ENCODE measurements at regions not wholly inside any gene's neighbourhood (a gene's known extent, or its start where the extent isn't known, plus 50 kb on each side); places are given as distances from the start of the nearest gene placed in this dataset.

GRCh38 chr5:109947667-109948066 lies 257.9 kb downstream of the MAN2A1 start:
- no peak overlapping the region for H3K9ac ChIP-seq
- Mint-ChIP-seq H3K9me3 (no peaks in the 10 kb centered on the region), H3K4me3 (no peak overlapping the region), H3K36me3 (no peaks in the 10 kb centered on the region), H3K27me3 (ENCODE audit: insufficient read depth, low read depth) (peaks cover 5% of the 10 kb centered on the region), H3K27ac (no peak overlapping the region), H3K4me1 (peaks cover 23% of the 10 kb centered on the region)
- no peak overlapping the region for H2AFZ ChIP-seq (replicated peaks)
- no peak overlapping the region for H3K27ac ChIP-seq
- TF ChIP-seq EZH2 (IDR thresholded peaks at IDR 0.05), result no peak
- TF ChIP-seq EZH2phosphoT487 (IDR thresholded peaks at IDR 0.05), result no peak
- TF ChIP-seq CTCF (IDR thresholded peaks at IDR 0.05), result no peak
- H4K20me1 ChIP-seq (ENCODE audit: low read depth), result no peaks in the 10 kb centered on the region
- H3K79me2 ChIP-seq (ENCODE audit: low read depth), result no peaks in the 10 kb centered on the region
- H3K36me3 ChIP-seq, result no peaks in the 10 kb centered on the region
- no peak overlapping the region for H3K4me3 ChIP-seq
- H3K4me2 ChIP-seq, result no peak overlapping the region
- H3K4me1 ChIP-seq, result peaks cover 18% of the 10 kb centered on the region
- DNase-seq (ENCODE audit: low spot score), result no peak
- no peaks in the 10 kb centered on the region for H3K27me3 ChIP-seq
- no peaks in the 10 kb centered on the region for H3K9me3 ChIP-seq (ENCODE audit: low read depth)
- no peaks in the 10 kb centered on the region for H3F3A ChIP-seq (ENCODE audit: low read depth)

- no peaks in the 10 kb centered on the region for H3K9me3 ChIP-seq (ENCODE audit: low read depth)
- Mint-ChIP-seq H3K36me3 (no peaks in the 10 kb centered on the region), H3K27ac (no peak overlapping the region), H3K4me3 (no peak overlapping the region), H3K9me3 (no peaks in the 10 kb centered on the region), H3K27me3 (ENCODE audit: insufficient read depth, low read depth) (peaks cover 2% of the 10 kb centered on the region), H3K4me1 (peaks cover 2% of the 10 kb centered on the region)
- H3K4me3 ChIP-seq, result no peak overlapping the region
- no peaks in the 10 kb centered on the region for H4K20me1 ChIP-seq (ENCODE audit: low read depth)
- no peaks in the 10 kb centered on the region for H3K27me3 ChIP-seq
- H3K27ac ChIP-seq, result no peak overlapping the region
- TF ChIP-seq CTCF (IDR thresholded peaks at IDR 0.05) (no peak), EZH2 (IDR thresholded peaks at IDR 0.05) (no peak), EZH2phosphoT487 (IDR thresholded peaks at IDR 0.05) (no peak)
- H2AFZ ChIP-seq (replicated peaks), result no peak overlapping the region
- DNase-seq (ENCODE audit: low spot score), result no peak
- no peak overlapping the region for H3K9ac ChIP-seq
- no peak overlapping the region for H3K4me2 ChIP-seq
- no peaks in the 10 kb centered on the region for H3K36me3 ChIP-seq
- H3K79me2 ChIP-seq (ENCODE audit: low read depth), result no peaks in the 10 kb centered on the region
- H3F3A ChIP-seq (ENCODE audit: low read depth), result peaks cover 7% of the 10 kb centered on the region
- peaks cover 29% of the 10 kb centered on the region for H3K4me1 ChIP-seq
Observed at GRCh38 chr5:109950634-109951033, 260.9 kb downstream of the MAN2A1 start.

GRCh38 chr5:109951348-109951747 lies 261.6 kb downstream of the MAN2A1 start:
- Histone ChIP-seq H3K4me3 (no peak overlapping the region), H3K27ac (no peak overlapping the region), H3K27me3 (no peaks in the 10 kb centered on the region), H3K9me3 (ENCODE audit: low read depth) (no peaks in the 10 kb centered on the region), H3K4me1 (peaks cover 29% of the 10 kb centered on the region), H3F3A (ENCODE audit: low read depth) (peaks cover 7% of the 10 kb centered on the region), H3K9ac (no peak overlapping the region), H3K4me2 (no peak overlapping the region), H3K36me3 (no peaks in the 10 kb centered on the region), H2AFZ (replicated peaks) (no peak overlapping the region), H3K79me2 (ENCODE audit: low read depth) (no peaks in the 10 kb centered on the region), H4K20me1 (ENCODE audit: low read depth) (no peaks in the 10 kb centered on the region)
- TF ChIP-seq EZH2phosphoT487 (IDR thresholded peaks at IDR 0.05), result no peak
- no peak for TF ChIP-seq CTCF (IDR thresholded peaks at IDR 0.05)
- TF ChIP-seq EZH2 (IDR thresholded peaks at IDR 0.05), result no peak
- H3K27ac Mint-ChIP-seq, result no peak overlapping the region
- no peak for DNase-seq (ENCODE audit: low spot score)
- no peak overlapping the region for H3K4me3 Mint-ChIP-seq
- H3K4me1 Mint-ChIP-seq, result no peaks in the 10 kb centered on the region
- H3K36me3 Mint-ChIP-seq, result no peaks in the 10 kb centered on the region
- no peaks in the 10 kb centered on the region for H3K9me3 Mint-ChIP-seq
- H3K27me3 Mint-ChIP-seq (ENCODE audit: insufficient read depth, low read depth), result peaks cover 2% of the 10 kb centered on the region

All from neural progenitor cell (in vitro differentiated cells).